Middle frontal gyrus (tissue), 1 donor: ENCODE measurements at regions not wholly inside any gene's neighbourhood (a gene's known extent, or its start where the extent isn't known, plus 50 kb on each side); places are given as distances from the start of the nearest gene placed in this dataset.
"Not testable (repeated sequence)": the region's sequence is repeated elsewhere in the genome, so short reads cannot be mapped to it uniquely, and the experiment has no call there.

Experiments used
- DNase-seq: peaks from one replicate; pipeline ENCODE4 v3.0.0-alpha.2; 2015; ENCODE audit warnings: low spot score; ENCODE audit errors: extremely low spot score

GRCh38 chr18:38496222-38496793 is 930.7 kb upstream of the CELF4 start:
- DNase-seq: no peak

GRCh38 chr18:38494065-38494464 is 928.5 kb upstream of the CELF4 start:
- DNase-seq: no peak

DNA sequence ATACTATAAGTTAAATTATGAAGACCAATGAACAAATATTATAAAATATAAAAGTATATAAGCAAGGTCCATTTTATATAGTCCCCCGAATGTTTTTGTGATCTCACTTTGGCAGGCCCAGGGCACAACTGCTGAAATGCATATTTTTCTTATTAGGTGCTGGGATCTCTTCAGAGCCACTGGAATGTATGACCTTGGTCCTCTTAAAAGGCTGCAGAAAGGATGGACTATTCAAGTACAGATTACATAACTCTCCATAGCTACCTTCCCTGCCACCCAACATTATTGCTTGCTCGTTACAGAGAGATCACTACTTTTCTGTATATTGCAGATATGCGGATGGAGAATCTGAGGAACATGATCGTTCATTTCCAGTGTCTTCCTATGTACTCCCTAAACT is 925.6 kb upstream of the CELF4 start:
- DNase-seq: no peak

GRCh38 chr18:38489721-38490120 is 924.1 kb upstream of the CELF4 start:
- not testable (repeated sequence) for DNase-seq

GRCh38 chr18:38487521-38487920 is 921.9 kb upstream of the CELF4 start:
- DNase-seq: no peak

DNA sequence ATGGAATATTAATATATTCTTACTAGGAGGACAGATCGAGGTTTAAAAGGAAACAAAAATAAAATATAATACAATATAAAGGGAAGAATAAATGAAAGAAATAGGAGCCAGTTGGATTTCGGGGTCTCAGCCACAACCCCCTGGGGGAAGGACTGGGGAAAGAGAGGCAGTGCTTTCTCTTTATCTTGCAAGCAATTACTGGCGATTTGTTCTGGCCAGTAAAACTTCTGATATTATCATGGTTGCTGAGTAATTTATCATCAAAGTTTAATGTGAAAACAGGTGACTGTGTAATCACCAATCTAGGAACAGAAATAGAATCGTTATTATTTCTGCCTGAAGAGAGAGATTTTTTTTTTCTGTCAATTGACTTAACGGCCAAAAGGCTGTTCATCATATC is 917.7 kb upstream of the CELF4 start:
- DNase-seq: no peak

DNA sequence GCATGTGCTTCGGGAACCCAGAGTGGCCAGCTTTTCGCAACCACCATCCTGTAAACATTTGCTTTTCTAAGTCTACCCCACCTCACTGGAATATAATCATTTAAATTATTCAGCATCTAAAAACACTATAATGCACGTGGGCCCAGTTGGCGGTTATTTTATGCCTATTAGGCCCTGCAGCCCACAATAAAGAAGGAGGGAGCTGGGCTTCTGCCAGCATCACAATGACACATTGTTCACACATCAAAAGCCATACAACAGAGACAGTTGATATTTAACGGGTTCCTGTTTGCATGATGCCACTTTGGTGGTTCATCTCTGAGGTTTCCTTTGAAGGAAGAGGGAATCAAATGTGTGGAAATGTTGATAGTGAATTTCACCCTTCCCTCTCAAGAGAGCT is 916.0 kb upstream of the CELF4 start:
- DNase-seq: no peak

- DNase-seq: no peak
Measured at GRCh38 chr18:38475686-38476085, 910.1 kb upstream of the CELF4 start.

DNA sequence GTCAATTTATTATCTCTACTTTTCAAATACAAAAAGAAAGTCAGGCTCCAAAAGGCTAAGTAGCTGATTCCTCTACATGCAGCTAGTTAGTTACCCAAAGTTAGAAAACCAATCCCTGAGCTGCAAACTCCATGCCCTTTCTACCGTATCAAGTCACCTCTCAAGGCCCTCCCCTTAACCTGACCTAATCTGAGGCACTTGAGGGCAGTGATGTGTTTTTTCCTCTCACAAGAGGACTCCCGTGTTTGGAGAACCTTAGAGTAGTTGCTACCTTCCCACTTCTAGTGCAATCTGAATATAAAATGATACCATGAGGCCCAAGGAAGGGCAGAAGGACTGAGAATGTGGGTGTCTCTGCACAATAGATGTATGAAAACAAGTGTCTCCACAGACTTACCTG is 907.9 kb upstream of the CELF4 start:
- DNase-seq: no peak

DNA sequence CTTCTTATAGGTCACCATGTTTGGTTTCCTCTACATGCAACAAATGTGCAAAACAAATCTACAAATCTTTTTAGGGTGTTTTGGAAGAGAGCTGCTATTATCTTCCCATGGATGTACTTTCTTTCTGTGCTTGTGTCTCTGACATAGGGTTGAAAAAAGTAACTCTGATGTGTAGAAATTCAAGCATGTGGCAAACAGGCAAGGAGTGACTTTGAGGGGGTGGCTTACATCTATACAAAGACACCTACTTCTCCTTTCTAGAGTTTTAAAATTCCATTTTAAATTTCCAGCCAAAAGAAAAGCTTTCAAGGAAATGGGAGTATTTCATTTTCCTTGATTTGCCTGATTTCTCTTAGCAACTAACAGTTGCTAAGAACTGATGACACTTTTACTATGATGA is 904.8 kb upstream of the CELF4 start:
- no peak for DNase-seq

DNA sequence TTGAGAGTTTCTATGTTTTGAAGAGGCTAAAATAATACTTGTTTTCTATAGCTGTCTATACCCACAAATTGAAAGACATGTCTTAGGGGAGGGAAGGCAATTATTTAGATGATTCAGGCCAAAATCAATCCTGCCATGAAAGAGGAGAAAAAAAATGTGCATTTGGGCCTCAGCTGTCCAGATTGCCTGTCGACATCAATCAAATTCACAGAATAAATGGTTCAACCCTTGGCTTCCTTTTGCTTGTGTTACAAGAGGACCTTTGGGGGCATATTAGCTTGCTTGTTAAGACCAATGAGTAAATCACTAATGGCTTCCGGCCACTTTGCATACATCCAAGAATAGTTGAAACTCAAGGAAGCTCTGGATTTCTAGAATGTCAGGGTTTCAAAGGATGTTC is 900.8 kb upstream of the CELF4 start:
- DNase-seq: no peak

GRCh38 chr18:38464024-38464423 is 898.4 kb upstream of the CELF4 start:
- DNase-seq: no peak

DNA sequence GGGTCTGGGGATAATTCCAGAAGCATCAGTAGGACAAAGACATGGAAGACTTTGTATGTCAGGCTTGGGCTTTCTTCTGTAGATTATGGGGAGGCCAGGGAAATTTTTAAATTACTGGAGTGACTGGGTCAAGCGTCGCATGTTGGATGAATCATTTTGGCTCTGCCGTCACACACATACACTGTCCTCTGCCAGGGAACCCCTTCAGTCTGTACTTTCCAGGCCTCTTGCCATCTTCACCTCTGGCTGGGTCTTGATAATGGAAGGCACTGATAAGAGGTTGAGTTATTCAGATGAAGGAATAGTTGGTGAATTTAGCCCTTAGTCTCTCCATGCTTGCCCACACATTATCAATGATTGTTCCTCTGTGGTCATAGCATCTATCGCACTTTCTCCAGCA is 895.1 kb upstream of the CELF4 start:
- no peak for DNase-seq

- no peak for DNase-seq
Measured at GRCh38 chr18:38459131-38459994, 893.8 kb upstream of the CELF4 start.

DNA sequence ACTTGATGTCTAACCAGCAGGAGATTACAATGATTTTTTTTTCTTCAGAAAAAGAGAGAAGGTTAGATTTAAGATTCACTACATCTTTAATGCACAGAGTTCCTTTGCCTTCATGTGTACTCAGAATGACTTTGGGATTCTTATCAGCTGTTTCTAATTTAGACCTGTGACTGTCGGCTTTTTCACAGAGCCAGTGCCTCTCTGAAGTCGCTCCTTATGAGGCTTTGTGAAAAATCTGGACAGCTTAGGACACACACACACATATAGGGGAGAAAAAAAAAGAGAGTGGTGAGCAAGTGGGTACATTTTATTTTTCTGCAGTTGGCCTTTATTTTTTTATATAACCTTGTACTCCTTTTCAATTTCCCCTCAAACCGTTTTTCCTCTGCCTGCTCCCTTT is 893.1 kb upstream of the CELF4 start:
- DNase-seq: no peak

- no peak for DNase-seq
Measured at GRCh38 chr18:38456253-38456652, 890.7 kb upstream of the CELF4 start.

DNA sequence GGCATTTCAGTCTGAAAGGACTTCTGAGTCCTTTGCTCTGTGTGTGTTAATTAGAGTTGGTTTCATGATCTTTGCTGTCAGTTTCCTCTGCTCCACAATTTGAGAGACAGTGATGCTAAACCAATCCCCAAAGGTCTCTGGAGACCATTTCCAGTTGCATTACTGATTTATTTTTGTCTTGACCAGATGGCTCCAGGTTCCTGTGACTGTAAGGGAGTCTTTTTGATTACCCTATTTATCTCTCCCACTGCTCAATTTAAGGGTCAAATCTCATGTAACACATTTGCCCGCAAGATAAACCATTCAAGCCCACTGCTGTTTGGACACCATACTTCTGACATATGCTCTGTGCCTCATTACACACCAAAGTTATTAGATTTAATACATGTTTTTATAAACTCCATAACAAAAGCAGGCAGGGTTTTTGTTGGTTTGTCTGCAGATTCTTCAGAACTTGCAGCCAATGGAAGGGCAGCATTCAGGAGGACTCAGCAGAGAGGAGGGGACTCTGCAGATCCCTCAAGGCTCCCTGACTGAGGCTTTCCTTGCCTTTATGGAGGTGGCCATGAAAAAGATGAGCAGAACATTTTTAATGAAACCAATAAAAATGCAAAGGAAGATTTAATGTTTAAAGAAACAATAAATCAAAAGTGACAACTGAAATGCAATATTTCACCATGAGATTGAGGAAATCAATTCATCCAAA is 889.3 kb upstream of the CELF4 start:
- DNase-seq: no peak

- DNase-seq: no peak
Measured at GRCh38 chr18:38453880-38454279, 888.3 kb upstream of the CELF4 start.

DNA sequence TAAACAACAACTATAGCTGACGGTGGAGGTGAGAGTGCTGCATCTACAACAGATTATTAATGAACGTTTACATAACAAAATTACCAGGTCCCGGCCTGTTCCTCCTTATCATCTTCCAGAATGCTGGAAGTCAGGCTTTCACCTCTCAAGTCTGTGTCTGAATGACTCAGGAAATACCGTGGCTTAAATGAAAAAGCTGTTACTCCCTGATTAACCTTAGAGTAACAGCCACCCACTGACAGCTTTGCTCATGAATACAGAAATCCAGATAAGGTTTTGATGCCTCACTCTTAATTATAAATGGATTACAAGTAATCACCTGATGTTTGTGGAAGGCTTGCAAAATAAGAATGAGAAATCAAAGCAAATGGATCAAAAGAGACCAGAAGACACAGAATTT is 885.3 kb upstream of the CELF4 start:
- DNase-seq: no peak

GRCh38 chr18:38445804-38446145 is 880.2 kb upstream of the CELF4 start:
- DNase-seq: no peak

DNA sequence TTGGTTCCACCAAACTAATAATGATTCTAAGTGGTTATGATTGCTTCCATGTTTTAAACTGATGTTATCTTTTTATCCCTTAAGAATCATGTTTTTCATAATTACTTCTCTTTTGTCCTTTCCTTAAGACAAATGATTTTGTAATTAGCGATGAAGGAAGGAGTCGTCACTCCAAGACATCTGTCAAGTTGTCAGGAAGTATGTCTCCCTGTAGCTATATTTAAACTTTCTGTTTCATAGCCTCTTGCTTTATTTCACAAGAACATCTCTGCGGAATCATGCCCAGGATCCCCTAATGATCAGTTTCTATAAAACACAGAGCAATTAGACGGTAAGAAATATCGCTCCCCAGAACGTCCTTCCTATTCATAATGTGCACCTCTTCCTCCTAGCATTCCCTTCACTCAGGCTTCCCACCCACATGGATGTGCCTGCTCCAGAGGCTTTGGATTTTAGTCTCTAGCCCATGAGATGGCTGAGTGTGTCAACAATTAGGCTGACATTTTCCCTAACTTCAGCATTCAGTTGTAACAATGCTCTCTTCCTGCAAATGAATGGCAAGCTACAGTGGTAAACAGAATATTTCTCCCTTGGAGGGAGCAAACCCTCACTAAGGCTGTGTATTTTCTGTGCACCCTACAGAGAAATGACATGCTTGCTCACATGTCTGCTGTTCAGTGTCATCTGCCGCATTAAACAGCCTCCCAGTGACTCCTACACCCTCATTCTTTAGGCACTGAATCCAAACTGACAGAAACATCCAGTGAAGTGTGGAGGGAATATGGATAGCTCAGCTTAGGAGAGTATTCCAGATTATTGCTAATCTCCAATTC is 879.6 kb upstream of the CELF4 start:
- DNase-seq: no peak

DNA sequence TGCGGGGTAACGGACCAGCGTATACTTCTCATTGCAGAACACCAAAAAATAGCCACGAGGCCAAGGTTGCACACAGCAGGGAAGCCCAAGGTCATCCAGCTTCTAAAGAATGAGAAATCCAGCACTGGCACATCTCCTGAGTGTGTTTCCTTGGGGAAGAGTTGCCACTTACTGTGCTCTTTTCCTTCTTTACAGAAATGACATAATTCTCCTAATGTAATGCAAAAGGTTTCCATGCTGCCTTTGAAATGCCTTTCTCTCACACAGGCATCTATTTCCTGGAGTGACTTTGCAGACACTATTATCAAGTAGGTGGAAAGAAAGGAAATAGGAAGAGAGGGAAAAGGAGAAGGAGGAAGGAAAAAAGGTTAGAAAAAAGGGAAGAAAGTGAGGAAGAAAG is 862.1 kb upstream of the CELF4 start:
- DNase-seq: no peak
